Prostate gland (tissue), 2 donors: ENCODE measurements at regions not wholly inside any gene's neighbourhood (a gene's known extent, or its start where the extent isn't known, plus 50 kb on each side); places are given as distances from the start of the nearest gene placed in this dataset.
A peak's percentile ranks its signal among the peaks of the same experiment; 100 is the strongest.

Experiments used
- DNase-seq: peaks from one replicate; pipeline ENCODE4 v3.0.0-alpha.2; 2019; ENCODE audit warnings: low spot score
- H3K27ac ChIP-seq, 2 donors: fragments of 200-600 bp; sonication (generic); 2 replicates each; pipeline ENCODE4 v1.5.1; 2017 to 2019
- H3K27me3 ChIP-seq: fragments of 200-600 bp; sonication (generic); replicated peaks from 2 replicates; pipeline ENCODE4 v1.5.1; 2019; ENCODE audit not compliant: insufficient read depth
- H3K36me3 ChIP-seq, 2 donors: fragments of 200-600 bp; sonication (generic); 1 replicate in 1 of 2; 2 replicates in 1 of 2; pipeline versions ENCODE4 v1.5.1 to v1.8.1; 2017 to 2019
- H3K4me1 ChIP-seq: fragments of 200-600 bp; sonication (generic); replicated peaks from 2 replicates; pipeline ENCODE4 v1.5.1; 2019
- H3K4me3 ChIP-seq, 2 donors: fragments of 200-600 bp; sonication (generic); 2 replicates each; pipeline ENCODE4 v1.5.1; 2017 to 2019
- H3K9me3 ChIP-seq: fragments of 200-600 bp; sonication (generic); 2 replicates; pipeline ENCODE4 v1.5.1; 2017
- POLR2A ChIP-seq: fragments of 450-650 bp; IDR thresholded peaks from one replicate; pipeline ENCODE4 v1.6.1; 2016; ENCODE audit warnings: antibody characterized with exemption, mild to moderate bottlenecking
- POLR2AphosphoS5 ChIP-seq: sonication (generic); formaldehyde crosslinking; IDR thresholded peaks from one replicate; pipeline ENCODE4 v1.6.1; 2017; ENCODE audit warnings: antibody characterized with exemption
- WGBS: methylation state at CpG from one replicate; pipeline ENCODE4 v1.1.5; 2018; 5-methylcytosine and 5-hydroxymethylcytosine counted together
- intact Hi-C: fragments of 100-400 bp; cut with DNase I; formaldehyde crosslinking; loops from one replicate; pipeline ENCODE4 v1.14.2; 2022
- TF ChIP-seq, protein P1 (sequence below), 4 experiments: fragments of 200-600 bp in 2 of 4; fragments of 450-650 bp in 2 of 4; sonication (generic) in 2 of 4; IDR thresholded peaks; 1 replicate in 3 of 4; 2 replicates in 1 of 4; pipeline ENCODE4 v1.5.1; 2016 to 2019; ENCODE audit warnings: antibody characterized with exemption in 4 of 4, mild to moderate bottlenecking in 2 of 4, moderate library complexity in 2 of 4

DNA sequence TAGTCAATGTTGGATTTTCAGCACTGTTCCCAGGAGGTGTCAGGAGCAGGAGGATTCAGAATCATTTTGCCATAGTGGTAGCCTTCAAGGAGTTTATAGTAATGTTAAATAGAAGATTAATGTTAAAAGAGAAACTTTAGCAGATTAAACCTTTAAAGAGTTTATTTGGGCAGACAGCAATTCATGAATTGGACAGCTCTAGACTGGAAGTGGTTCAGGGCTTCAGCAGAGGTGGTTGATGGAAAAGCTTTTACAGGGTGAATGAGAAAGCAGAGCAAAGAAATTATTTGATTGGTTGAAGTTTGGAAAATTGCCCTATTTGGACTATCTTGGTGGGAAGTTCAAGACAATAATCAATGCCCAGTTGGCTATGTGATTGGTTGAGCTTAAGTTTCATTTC, 416.6 kb upstream of the TBL1XR1 start:
- no peak for DNase-seq
- intact Hi-C loops = loop anchor here (10.0 kb wide), 1 partner anchor 211 kb away; no protein-coding TSS in a partner anchor
- Histone ChIP-seq H3K36me3 (no peaks in the 10 kb centered on the region), H3K27ac (peak overlapping the region in 1 of 2 donors; percentile 89), H3K4me1 (peaks cover 20% of the 10 kb centered on the region), H3K27me3 (no peaks in the 10 kb centered on the region), H3K9me3 (no peaks in the 10 kb centered on the region), H3K4me3 (no peak overlapping the region)
- no peak for TF ChIP-seq POLR2A
- TF ChIP-seq, protein P1, sequence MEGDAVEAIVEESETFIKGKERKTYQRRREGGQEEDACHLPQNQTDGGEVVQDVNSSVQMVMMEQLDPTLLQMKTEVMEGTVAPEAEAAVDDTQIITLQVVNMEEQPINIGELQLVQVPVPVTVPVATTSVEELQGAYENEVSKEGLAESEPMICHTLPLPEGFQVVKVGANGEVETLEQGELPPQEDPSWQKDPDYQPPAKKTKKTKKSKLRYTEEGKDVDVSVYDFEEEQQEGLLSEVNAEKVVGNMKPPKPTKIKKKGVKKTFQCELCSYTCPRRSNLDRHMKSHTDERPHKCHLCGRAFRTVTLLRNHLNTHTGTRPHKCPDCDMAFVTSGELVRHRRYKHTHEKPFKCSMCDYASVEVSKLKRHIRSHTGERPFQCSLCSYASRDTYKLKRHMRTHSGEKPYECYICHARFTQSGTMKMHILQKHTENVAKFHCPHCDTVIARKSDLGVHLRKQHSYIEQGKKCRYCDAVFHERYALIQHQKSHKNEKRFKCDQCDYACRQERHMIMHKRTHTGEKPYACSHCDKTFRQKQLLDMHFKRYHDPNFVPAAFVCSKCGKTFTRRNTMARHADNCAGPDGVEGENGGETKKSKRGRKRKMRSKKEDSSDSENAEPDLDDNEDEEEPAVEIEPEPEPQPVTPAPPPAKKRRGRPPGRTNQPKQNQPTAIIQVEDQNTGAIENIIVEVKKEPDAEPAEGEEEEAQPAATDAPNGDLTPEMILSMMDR (IDR thresholded peaks at IDR 0.05) = no peak
- no peak for TF ChIP-seq POLR2AphosphoS5

DNA sequence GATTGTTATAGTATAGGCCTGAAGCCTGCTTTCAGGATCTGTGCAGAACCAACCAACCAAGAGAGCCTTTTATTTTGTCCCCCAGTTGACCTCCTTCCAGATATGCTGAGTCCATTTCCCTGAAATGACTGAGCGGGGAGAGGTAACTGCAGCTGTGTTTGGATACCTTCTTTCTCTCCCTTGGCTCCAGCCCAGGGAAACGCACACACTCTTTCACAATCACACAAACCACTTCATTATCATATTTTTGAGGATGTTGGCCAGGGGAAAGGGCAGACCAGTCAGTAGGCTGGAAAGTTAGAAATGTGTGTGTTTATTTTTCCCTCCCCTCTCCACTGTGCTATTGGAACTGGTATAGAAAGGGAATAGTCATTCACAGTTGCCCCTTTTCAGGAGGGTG, 417.7 kb upstream of the TBL1XR1 start:
- intact Hi-C loops = loop anchor here (10.0 kb wide), 1 partner anchor 210 kb away; no protein-coding TSS in a partner anchor
- Histone ChIP-seq H3K9me3 (no peaks in the 10 kb centered on the region), H3K27me3 (no peaks in the 10 kb centered on the region), H3K36me3 (no peaks in the 10 kb centered on the region), H3K4me1 (peaks cover 21% of the 10 kb centered on the region), H3K4me3 (no peak overlapping the region), H3K27ac (peak overlapping the region in 1 of 2 donors; percentile 89)
- 46% methylated on average over 2 of the region's 2 CpGs for WGBS
- peak; percentile 79 for DNase-seq
- TF ChIP-seq POLR2AphosphoS5 = peak; percentile 87
- TF ChIP-seq, protein P1 (IDR thresholded peaks at IDR 0.05) = no peak

DNA sequence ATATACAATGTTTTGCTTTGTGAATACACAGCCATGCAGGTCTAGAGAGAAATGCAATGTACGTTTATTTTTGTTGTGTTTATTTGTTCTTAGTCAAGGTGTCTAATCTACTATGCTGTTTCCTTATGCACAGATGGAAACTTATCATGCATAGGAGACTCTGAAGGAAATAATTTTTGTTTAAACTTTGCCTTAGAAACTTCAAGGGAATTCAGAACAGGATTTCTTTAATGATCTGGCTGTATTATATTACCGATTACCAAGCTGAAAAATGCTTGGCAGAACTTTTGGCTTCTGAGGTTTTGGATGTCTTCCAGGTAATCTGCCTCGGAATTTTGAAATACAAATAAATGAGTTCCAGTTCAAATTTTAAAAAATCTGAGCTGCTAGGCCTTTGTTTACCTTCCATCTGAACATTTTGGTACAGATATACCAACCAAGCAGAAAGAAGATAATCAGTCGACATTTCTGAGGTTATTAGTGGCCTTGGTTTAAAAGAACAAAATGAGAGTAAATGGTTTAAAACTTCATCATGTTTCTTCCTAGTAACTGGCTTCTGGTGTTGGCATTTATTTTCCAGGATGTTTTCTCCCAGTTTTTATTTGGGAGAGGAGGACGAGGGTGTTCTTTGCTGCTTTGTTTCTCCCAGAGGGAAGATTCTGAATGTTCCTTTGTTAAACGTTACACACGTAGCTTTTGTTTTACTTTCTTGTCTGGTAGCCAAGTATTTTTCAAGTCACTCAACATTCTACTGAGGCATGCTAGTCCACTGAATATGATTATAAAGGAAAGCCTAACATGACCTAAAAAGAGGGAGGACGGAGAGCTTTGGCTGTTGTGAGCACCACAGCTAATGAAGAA, 421.8 kb upstream of the TBL1XR1 start:
- Histone ChIP-seq H3K4me3 (no peak overlapping the region), H3K27ac (peak overlapping the region; percentile 83 to 89), H3K4me1 (peaks cover 10% of the 10 kb centered on the region), H3K9me3 (no peaks in the 10 kb centered on the region), H3K27me3 (no peaks in the 10 kb centered on the region), H3K36me3 (no peaks in the 10 kb centered on the region)
- 9% methylated on average over 8 of the region's 8 CpGs for WGBS
- DNase-seq = peak; percentile 55
- intact Hi-C loops = loop anchor here (10.0 kb wide), 1 partner anchor 206 kb away; no protein-coding TSS in a partner anchor
- TF ChIP-seq POLR2A (no peak), POLR2AphosphoS5 (peak; percentile 75)
- TF ChIP-seq, protein P1 (IDR thresholded peaks at IDR 0.05) = peak in 1 of 4 experiments; percentile 2

DNA sequence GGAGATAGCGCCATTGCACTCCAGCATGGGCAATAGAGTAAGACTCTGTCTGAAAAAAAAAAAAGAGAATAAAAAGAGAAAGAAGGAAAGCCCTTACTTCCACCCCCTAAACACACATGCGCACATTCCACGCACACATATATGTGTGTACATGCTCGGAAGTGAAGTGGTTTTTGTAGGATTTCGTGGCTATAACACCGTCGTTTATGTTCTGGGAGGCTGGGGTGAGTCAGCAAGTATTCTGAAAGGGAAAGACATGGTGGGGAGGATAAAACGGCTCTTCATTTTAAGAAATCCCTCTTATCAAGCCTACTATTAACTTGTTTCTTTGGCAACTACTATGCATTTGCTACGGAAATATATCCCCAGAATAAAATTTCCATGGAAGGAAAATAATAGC, 422.8 kb upstream of the TBL1XR1 start:
- Histone ChIP-seq H3K9me3 (no peaks in the 10 kb centered on the region), H3K36me3 (no peaks in the 10 kb centered on the region), H3K4me3 (no peak overlapping the region), H3K27me3 (no peaks in the 10 kb centered on the region), H3K4me1 (peaks cover 10% of the 10 kb centered on the region), H3K27ac (peak overlapping the region; percentile 83 to 89)
- DNase-seq = no peak
- intact Hi-C loops = no loop called here
- no peak for TF ChIP-seq POLR2AphosphoS5
- no peak for TF ChIP-seq POLR2A
- TF ChIP-seq, protein P1 (IDR thresholded peaks at IDR 0.05) = no peak
- 94% methylated on average over 9 of the region's 9 CpGs for WGBS

DNA sequence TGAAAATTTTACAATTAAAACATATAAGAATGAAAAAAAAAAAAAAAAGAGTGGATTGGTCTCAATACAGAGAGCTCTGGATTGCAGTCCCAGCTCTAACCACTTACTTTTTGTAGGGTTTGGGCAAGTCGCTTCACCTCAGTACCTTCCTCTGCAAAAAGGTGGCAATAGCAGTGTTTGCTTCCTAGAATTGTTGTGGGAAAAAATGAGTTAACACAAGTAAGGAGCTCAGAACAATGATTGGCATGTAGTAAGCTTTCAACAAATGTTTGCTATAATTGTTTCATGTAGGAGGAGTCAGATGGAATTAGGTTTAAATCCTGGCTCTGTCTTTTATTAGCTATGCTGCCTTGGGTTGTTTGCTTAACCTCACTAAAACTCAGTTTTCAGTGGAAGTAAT, 425.2 kb upstream of the TBL1XR1 start:
- intact Hi-C loops = no loop called here
- no peaks in the 10 kb centered on the region for H3K36me3 ChIP-seq
- H3K27ac ChIP-seq = peak overlapping the region; percentile 66 to 89
- H3K4me1 ChIP-seq = peaks cover 10% of the 10 kb centered on the region
- no peaks in the 10 kb centered on the region for H3K27me3 ChIP-seq
- no peak for TF ChIP-seq POLR2A
- TF ChIP-seq, protein P1 (IDR thresholded peaks at IDR 0.05) = peak in 1 of 4 experiments; percentile 17
- TF ChIP-seq POLR2AphosphoS5 = peak; percentile 59
- H3K9me3 ChIP-seq = no peaks in the 10 kb centered on the region
- no peak overlapping the region for H3K4me3 ChIP-seq
- no peak for DNase-seq
- 17% methylated on average over 1 of the region's 1 CpG for WGBS
